NOMO-1 treated with dmso at 0.1 percent for 144 hours (cell line): ENCODE measurements at regions not wholly inside any gene's neighbourhood (a gene's known extent, or its start where the extent isn't known, plus 50 kb on each side); places are given as distances from the start of the nearest gene placed in this dataset.
"Not testable (repeated sequence)": the region's sequence is repeated elsewhere in the genome, so short reads cannot be mapped to it uniquely, and the experiment has no call there.

Experiments used
- DNase-seq: peaks from one replicate; lab custom pipeline; 2025; ENCODE audit not compliant: unreplicated experiment; lab: John Stamatoyannopoulos, UW

DNA sequence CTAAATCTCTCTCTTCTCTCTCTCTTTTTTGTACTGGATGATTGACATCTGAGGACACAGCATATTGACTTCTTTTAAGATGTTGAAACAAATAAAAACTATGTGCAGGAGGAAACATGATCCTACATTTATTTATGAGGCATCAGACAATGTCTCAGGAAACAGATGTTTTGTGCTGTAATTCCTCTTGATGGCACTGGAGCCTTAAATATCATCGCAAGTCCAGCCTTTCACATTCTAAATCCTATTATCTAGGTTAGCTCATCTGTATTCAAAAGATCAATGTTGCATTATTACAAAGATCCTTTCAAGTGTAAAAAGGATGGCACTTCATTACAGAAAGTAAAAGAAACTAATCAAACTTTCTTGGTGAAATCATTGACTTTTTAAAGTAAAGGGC, 63.9 kb downstream of the MAT2B start:
- DNase-seq = no peak

DNA sequence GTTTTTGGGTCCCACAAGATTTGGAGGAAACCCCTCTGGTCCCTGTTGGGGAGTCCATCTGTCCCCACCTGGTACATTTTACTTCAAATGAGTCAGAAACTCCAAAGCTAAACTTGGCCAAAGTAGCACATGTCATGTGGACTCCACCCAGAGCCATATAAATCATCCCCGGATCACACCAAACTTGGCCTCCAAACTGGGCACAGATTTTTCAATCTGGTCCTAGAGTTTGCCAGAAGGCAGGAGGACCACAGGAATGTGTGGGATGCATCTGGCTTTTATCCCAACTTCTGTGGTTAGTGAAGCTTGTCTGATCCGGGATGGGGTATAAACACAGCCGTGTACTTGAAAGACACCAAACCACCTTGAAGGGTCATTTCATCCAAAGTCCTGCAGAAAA, 66.3 kb downstream of the MAT2B start:
- no peak for DNase-seq

DNA sequence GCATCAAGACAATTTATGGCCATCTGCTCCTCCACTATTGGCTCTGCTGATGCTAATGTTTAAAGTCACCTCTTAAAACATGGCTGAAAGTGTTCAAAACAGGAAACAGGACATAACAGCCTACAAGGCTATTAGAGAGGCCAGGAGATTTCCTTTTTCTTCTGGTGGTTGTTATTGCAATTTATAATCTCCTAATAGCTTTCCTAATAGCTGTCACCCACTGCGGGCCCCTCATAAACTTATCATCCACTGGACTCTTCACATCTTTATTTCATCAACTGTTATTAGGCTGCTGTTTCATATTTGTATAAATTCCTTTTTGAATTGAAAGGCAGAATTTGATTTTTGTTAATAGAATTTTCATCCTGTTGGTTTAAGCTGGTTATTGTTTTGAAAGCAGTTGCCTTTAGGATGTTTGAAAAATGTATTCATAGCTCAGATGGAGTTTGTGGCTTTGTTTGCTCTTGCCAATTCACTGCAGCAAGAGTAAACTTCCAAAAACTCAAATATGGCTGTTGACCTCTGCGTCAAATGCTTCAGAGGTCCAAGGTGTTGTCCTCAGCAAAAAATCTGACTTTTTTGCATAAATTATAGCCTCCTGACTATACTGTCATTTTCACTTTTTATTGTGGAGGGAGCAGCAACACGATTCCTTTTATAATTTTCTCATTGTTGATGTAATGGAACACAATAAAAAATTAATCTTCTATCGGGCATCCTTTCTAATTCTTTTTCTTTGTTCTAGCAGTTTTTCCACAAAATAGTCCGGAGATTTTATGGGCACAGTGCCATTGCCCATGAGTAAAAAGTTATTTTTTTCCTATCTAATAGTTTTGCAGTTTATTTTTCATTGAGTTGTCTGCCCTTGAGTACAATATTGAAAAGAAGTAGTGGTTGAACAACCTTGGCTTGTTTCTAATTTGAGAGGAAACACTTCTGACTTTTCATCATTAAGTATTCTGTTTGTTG, 69.3 kb downstream of the MAT2B start:
- DNase-seq = no peak

DNA sequence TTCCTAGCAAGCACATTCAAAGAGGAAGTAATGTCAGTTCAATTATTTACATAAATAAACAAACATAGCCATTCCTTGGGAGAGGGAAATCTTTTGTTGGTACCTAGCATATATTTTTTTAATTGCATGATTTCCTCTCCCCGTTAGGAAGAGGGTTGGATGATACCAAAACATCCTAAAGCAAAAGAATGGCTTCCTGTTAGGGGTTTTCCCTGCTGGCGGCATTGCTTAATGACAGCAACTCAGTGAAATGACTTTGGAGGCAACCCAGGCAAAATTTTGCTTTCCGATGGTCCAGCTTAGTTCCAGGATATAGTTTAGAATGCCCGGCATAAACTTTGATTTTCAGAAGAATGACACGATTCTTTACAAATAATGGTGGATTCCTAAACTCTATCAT, 73.2 kb downstream of the MAT2B start:
- no peak for DNase-seq

DNA sequence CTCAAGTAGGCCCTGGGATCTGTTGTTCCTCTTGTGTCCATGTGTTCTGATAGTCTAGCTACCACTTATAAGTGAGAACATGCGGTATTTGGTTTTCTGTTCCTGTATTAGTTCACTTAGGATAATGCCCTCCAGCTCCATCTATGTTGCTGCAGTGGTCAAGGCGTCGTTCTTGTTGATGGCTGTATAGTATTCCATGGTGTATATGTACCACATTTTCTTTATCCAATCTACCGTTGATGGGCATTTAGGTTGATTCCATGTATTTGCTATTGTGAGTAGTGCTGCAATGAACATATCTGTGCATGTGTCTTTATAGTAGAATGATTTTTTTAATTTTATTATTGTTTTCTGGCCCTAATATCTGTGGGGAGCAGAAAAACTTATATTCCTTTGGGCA, 74.3 kb downstream of the MAT2B start:
- DNase-seq = no peak

DNA sequence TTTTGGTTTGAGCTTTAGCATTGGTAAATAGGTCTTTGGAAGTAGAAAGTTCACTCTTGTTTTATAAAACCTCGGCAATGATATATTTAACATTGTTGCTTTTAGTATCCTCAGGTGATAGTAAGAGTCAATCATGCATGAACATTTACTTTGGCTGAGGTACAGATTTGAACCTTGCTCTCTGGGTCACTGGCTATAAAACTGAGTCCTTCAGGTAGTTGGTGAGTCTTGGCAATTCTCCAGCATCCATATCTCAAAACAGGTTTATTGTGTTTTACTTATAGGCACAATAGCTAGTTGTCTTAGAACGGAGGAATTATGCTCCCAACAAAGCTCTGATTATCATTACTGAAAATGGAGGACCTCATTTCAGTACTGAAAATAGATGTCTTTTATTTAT, 75.1 kb downstream of the MAT2B start:
- no peak for DNase-seq

DNA sequence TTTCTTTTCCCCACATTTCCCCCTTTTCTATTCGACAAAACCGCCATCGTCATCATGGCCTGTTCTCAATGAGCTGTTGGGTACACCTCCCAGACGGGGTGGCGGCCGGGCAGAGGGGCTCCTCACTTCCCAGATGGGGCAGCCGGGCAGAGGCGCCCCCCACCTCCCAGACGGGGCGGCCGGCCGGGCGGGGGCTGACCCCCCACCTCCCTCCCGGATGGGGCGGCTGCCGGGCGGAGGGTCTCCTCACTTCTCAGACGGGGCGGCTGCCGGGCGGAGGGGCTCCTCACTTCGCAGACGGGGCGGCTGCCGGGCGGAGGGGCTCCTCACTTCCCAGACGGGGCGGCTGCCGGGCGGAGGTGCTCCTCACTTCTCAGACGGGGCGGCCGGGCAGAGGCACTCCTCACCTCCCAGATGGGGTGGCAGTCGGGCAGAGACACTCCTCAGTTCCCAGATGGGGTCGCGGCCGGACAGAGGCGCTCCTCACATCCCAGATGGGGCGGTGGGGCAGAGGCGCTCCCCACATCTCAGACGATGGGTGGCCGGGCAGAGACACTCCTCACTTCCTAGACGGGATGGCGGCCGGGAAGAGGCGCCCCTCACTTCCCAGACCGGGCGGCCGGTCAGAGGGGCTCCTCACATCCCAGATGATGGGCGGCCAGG, 78.2 kb downstream of the MAT2B start:
- DNase-seq = not testable (repeated sequence)

DNA sequence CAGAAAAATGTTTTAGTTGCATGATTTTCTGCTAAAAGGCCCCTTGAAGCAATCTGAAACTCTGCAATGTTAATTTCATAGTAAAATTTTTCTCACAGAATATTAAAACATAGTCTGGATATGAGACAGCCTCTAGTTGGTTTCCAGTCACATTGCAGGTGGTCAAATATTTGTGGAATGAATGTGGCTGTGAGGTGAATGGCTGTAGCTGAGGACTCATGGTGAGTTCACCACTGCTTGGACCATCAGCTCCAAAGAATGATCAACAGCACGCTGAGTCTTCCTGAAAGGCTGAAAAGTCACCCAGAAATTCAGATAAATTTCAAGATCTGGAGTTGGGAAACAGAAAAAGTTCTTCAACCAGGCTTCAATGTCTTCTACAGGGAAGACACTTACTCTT, 79.8 kb downstream of the MAT2B start:
- no peak for DNase-seq

DNA sequence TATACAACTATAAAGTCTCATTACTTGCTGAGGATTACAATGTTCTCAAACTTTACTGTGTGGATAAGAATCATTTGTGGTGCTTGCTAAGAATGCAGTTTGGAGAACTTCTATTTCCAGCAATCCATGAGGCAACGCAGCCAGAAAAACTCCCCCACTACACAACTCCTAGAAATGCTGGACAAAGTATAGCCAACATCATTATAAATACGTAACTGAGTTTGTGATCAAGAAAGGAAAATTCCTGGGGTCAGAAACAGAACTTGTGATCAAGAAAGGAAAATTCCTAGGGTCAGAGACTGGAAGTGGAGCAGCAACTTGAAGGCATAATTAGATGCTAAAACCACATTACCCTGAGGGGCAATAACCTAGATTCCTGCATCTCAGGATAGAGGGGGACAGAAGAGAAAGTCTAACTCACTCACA, 81.1 kb downstream of the MAT2B start:
- no peak for DNase-seq

DNA sequence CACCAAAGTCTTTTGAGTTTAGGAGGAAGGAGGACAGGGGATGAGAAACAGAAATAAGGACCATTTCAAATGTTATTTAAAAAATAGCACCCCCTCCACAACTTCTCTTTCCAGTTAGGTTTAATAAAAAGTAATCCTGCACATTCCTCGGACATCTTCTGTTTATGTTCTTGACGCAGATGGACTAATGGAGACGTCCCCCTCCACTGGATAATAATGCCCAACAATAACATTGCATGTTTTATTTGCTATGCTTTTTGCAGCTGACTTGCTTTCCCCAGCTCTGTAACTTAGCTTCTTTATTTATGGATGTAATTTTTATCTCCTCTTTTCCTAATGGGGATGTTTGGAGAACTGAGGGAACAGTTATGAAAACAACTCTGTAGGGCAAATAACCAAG, 89.5 kb downstream of the MAT2B start:
- DNase-seq = no peak

DNA sequence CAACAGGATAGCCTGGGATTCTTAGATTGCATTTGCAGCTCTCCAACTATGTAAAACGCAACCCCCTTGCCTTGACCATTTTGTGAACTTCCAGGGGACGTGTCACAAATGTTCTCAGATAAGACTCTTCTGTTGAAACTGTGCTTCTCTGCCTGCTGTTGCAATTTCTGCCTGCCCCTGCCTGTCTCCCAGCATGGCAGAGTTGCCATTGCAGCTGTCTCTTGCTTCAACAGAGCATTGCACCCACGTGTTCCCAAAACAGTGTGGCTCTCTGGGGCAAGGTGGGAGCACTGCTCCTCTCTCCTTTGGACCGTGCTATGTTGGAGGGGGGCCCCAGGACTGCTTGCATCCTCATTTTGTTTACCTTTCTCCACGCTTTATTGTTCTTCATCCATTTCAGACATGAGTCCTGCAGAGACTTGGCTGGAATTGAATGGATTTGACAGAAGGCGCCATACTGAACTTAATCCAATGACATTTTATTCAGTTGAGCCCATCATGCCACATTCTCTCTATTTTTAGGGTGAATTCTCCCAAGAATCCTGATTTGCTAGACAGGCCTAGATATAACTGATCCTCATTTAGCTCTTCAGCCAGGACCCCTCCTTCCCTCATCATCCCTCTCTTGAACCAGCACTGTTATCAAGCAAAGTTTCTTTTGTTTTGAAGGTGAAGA, 90.7 kb downstream of the MAT2B start:
- no peak for DNase-seq

DNA sequence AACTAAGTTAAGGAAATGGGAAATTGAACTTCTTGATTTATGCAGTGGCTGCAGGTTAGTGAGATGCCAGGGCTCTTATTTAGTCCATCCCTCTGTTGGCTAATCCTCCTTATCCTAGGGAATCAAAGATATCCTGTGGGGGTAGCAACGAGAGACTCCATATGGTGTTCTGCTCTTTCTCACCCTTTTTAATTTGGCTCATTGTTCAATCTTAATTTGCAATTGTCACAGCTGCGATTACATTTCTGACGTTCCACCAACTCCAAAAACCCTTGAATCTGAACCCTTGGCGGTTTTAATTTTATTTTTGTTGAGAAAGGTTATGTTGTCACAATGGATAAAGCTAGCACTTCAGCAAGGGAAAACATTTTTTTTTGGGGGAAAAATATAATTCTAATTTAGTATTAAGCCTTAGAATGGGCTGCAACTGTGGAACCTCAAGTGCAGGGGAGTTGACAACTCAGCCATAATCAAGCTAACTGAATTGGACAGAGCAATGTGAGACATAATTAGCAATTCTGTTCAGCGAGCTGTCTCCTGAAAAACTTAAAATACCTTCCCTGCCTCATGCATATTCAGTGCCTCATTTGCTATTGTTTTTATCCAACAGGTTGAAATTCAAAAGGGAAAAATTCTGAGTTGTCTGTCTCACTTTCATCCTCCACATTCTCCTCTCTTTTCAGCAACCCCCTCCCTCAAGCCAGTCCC, 91.3 kb downstream of the MAT2B start:
- DNase-seq = no peak

DNA sequence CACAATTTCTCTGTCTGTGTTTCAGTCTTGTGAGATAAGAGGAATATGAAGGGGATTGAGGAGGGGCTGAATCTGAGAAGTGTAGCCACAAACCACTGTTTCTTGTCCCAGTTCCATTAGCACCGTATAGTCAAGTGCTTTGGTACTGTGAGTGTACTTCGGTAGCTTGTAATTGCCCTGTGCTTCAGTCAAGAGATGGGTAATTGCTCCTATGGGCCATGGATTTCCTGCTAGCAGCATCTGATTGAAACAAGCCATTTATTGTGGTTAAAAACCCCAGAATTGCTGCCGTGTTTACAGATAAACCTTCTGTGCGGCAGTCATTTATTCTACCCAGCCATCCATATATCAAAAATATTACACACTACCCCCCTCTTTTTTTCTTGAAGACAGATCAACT, 98.6 kb downstream of the MAT2B start:
- no peak for DNase-seq

DNA sequence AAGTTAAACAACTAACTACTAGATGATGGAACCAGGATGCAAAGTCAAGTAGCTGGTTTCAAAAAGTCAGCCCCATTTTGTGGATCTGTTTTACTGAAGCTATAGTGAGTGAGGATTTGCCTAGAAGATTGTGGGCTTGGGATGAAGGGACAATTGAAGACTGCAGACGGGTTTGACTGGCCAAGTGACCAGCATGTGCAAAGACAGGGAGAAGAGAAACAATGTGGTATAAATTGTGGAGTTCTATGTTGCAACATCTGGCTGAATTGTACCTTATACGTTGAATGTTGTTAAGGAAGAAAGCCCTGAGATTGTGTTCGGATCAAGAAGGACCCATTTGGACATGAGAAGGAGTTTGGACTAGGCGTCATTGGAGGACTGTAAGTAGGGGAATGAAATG, 101.8 kb downstream of the MAT2B start:
- no peak for DNase-seq

DNA sequence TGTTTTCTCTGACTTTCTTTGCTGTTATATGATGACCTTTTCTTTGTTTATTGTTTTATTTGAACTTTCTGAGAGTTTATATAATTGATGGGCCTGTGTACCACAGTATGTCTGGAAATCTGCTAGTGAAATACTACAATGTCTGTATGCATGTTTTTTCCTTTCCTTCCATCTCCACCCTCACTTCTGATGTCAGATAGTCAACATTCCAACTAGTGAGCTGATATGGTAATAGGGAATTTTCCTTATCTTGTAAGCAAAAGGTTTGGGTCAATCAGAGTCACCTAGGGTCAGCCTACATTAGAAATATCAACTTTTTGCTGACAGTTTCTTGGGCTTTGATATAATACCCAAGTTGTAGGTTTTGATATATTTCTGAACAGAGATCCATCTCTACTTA, 103.2 kb downstream of the MAT2B start:
- no peak for DNase-seq

- no peak for DNase-seq
These were observed 104.5 kb downstream of the MAT2B start for GRCh38 chr5:163609910-163610309.

GRCh38 chr5:163612358-163613149, 107.1 kb downstream of the MAT2B start:
- DNase-seq = no peak

GRCh38 chr5:163613150-163613442, 107.7 kb downstream of the MAT2B start:
- DNase-seq = no peak

- no peak for DNase-seq
These were observed 109.4 kb downstream of the MAT2B start for GRCh38 chr5:163614787-163615186.

DNA sequence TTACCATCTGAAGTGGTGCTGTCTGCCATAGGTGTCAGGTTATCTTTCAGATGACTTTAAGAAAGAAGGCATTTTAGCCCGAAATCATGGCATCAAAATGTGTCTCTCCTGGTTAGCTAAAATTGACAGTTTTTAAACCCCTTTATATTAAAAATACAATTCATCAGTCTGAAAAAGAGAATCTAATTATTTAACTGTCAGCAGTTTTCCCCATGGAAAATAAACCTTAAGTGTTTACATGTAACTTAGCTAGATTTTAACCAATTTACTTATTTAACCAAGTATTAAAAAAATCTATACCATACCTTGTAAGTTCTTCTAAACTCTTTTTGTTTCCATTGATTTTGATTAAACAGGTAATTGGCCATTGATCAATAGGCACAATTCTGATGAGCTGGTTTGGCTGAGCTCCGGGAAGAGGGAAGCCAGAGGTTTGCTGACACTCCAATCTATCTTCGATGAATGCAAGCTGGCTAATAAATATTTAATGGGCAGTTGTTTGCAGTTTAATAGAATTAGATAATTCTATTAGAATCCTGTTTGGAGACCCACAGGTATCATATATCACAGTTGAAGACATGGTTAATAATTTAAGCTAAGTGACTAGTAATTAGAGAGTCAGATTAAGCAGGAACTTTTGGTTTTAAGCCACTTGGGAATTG, 114.0 kb downstream of the MAT2B start:
- DNase-seq = no peak
